Vagina (tissue), 2 donors: ENCODE measurements at regions not wholly inside any gene's neighbourhood (a gene's known extent, or its start where the extent isn't known, plus 50 kb on each side); places are given as distances from the start of the nearest gene placed in this dataset.

ENCODE experiments used
- DNase-seq, 2 donors: peaks; one replicate each; pipeline ENCODE4 v3.0.0-alpha.2; 2017; ENCODE audit errors: extremely low spot score in 2 of 2
- H3K27ac ChIP-seq: fragments of 200-600 bp; sonication (generic); one replicate; pipeline ENCODE4 v1.5.1; 2019
- H3K27me3 ChIP-seq: fragments of 200-600 bp; sonication (generic); one replicate; pipeline ENCODE4 v1.5.1; 2019
- H3K36me3 ChIP-seq, 2 donors: fragments of 200-600 bp; sonication (generic); one replicate each; pipeline ENCODE4 v1.5.1; 2017 to 2019
- H3K4me1 ChIP-seq: fragments of 200-600 bp; sonication (generic); one replicate; pipeline ENCODE4 v1.5.1; 2019
- H3K4me3 ChIP-seq, 2 donors: fragments of 200-600 bp; sonication (generic); 1 replicate in 1 of 2; 2 replicates in 1 of 2; pipeline ENCODE4 v1.5.1; 2016 to 2019
- H3K9me3 ChIP-seq: fragments of 200-600 bp; sonication (generic); one replicate; pipeline ENCODE4 v1.5.1; 2019
- CTCF ChIP-seq, 3 experiments: fragments of 450-650 bp in 2 of 3; fragments of 200-600 bp in 1 of 3; sonication (generic) in 1 of 3; IDR thresholded peaks; one replicate each; pipeline ENCODE4 v1.5.1; 2017 to 2019; ENCODE audit warnings: antibody characterized with exemption in 3 of 3, mild to moderate bottlenecking in 2 of 3, moderate library complexity in 2 of 3
- POLR2A ChIP-seq, 2 donors: fragments of 450-650 bp; IDR thresholded peaks; one replicate each; pipeline ENCODE4 v1.6.1; 2017; ENCODE audit warnings: antibody characterized with exemption in 2 of 2, mild to moderate bottlenecking in 2 of 2, moderate library complexity in 2 of 2
- POLR2AphosphoS5 ChIP-seq, 2 donors: sonication (generic); formaldehyde crosslinking; IDR thresholded peaks; one replicate each; pipeline ENCODE4 v1.9.0; 2017; ENCODE audit warnings: antibody characterized with exemption in 2 of 2, mild to moderate bottlenecking in 2 of 2, low read depth in 1 of 2; ENCODE audit not compliant: insufficient read depth in 1 of 2
- intact Hi-C: fragments of 100-400 bp; cut with DNase I; formaldehyde crosslinking; loops from one replicate; pipeline ENCODE4 v1.15.1; 2023

- H3K36me3 ChIP-seq: no peaks in the 10 kb centered on the region
Measured at GRCh38 chr9:91028166-91028827, 226.7 kb downstream of the SYK start.

GRCh38 chr9:91029650-91030361, 228.2 kb downstream of the SYK start:
- Histone ChIP-seq H3K4me1 (no peaks in the 10 kb centered on the region), H3K27ac (no peak overlapping the region), H3K36me3 (no peaks in the 10 kb centered on the region), H3K9me3 (no peaks in the 10 kb centered on the region), H3K4me3 (no peak overlapping the region), H3K27me3 (no peaks in the 10 kb centered on the region)
- DNase-seq: no peak
- TF ChIP-seq POLR2A (IDR thresholded peaks at IDR 0.05) (no peak), CTCF (IDR thresholded peaks at IDR 0.05) (no peak), POLR2AphosphoS5 (IDR thresholded peaks at IDR 0.05; ENCODE audit: insufficient read depth in 1 of 2, low read depth in 1 of 2) (no peak)
- intact Hi-C loops: no loop called here

More at GRCh38 chr9:91028166-91028827, 226.7 kb downstream of the SYK start:
- Histone ChIP-seq H3K27ac (no peak overlapping the region), H3K9me3 (no peaks in the 10 kb centered on the region), H3K4me1 (no peaks in the 10 kb centered on the region), H3K4me3 (no peak overlapping the region), H3K27me3 (no peaks in the 10 kb centered on the region)
- peak in 1 of 2 donors; percentile 37 for DNase-seq
- intact Hi-C loops: no loop called here
- TF ChIP-seq POLR2AphosphoS5 (IDR thresholded peaks at IDR 0.05; ENCODE audit: insufficient read depth in 1 of 2, low read depth in 1 of 2) (no peak), POLR2A (IDR thresholded peaks at IDR 0.05) (no peak), CTCF (IDR thresholded peaks at IDR 0.05) (no peak)

- DNase-seq: no peak
- TF ChIP-seq CTCF (IDR thresholded peaks at IDR 0.05) (no peak), POLR2A (IDR thresholded peaks at IDR 0.05) (no peak)
- intact Hi-C loops: no loop called here
Measured at GRCh38 chr9:91032121-91032531, 230.5 kb downstream of the SYK start.

GRCh38 chr9:91033270-91033669, 231.7 kb downstream of the SYK start:
- DNase-seq: no peak
- TF ChIP-seq POLR2AphosphoS5 (IDR thresholded peaks at IDR 0.05; ENCODE audit: insufficient read depth in 1 of 2, low read depth in 1 of 2) (no peak), CTCF (IDR thresholded peaks at IDR 0.05) (no peak), POLR2A (IDR thresholded peaks at IDR 0.05) (no peak)
- H3K9me3 ChIP-seq: no peaks in the 10 kb centered on the region
- H3K27ac ChIP-seq: no peak overlapping the region
- no peak overlapping the region for H3K4me3 ChIP-seq
- intact Hi-C loops: no loop called here
- peaks cover 17% of the 10 kb centered on the region for H3K4me1 ChIP-seq
- no peaks in the 10 kb centered on the region for H3K36me3 ChIP-seq
- H3K27me3 ChIP-seq: no peaks in the 10 kb centered on the region

More at GRCh38 chr9:91032121-91032531, 230.5 kb downstream of the SYK start:
- H3K4me3 ChIP-seq: no peak overlapping the region
- H3K36me3 ChIP-seq: no peaks in the 10 kb centered on the region
- peaks cover 5% of the 10 kb centered on the region for H3K4me1 ChIP-seq
- H3K27ac ChIP-seq: no peak overlapping the region
- H3K9me3 ChIP-seq: no peaks in the 10 kb centered on the region
- no peaks in the 10 kb centered on the region for H3K27me3 ChIP-seq

GRCh38 chr9:91033797-91034196, 232.2 kb downstream of the SYK start:
- DNase-seq: no peak
- Histone ChIP-seq H3K27me3 (no peaks in the 10 kb centered on the region), H3K36me3 (no peaks in the 10 kb centered on the region), H3K4me3 (no peak overlapping the region), H3K27ac (no peak overlapping the region), H3K4me1 (peaks cover 22% of the 10 kb centered on the region), H3K9me3 (no peaks in the 10 kb centered on the region)
- intact Hi-C loops: no loop called here
- no peak for TF ChIP-seq POLR2AphosphoS5 (IDR thresholded peaks at IDR 0.05; ENCODE audit: insufficient read depth in 1 of 2, low read depth in 1 of 2)
- peak in 1 of 3 experiments; percentile 15 for TF ChIP-seq CTCF (IDR thresholded peaks at IDR 0.05)
